ENCODE measurements at regions not wholly inside any gene's neighbourhood (a gene's known extent, or its start where the extent isn't known, plus 50 kb on each side); places are given as distances from the start of the nearest gene placed in this dataset.
"Not testable (repeated sequence)": the region's sequence is repeated elsewhere in the genome, so short reads cannot be mapped to it uniquely, and the experiment has no call there.

GRCh38 chr6:144410059-144410458 is 124.9 kb downstream of the UTRN start:
- Histone ChIP-seq H3F3A (ENCODE audit: insufficient read depth, low read length) (no peaks in the 10 kb centered on the region), H3K9me3 (replicated peaks; ENCODE audit: insufficient read depth, low read length) (no peaks in the 10 kb centered on the region), H4K20me1 (ENCODE audit: insufficient read depth, low read length) (no peaks in the 10 kb centered on the region), H3K27ac (ENCODE audit: low read length) (no peak overlapping the region), H3K79me2 (ENCODE audit: low read length) (no peaks in the 10 kb centered on the region), H2AFZ (ENCODE audit: low read length) (no peak overlapping the region), H3K4me2 (ENCODE audit: low read depth, low read length) (no peak overlapping the region), H3K4me1 (ENCODE audit: low read length) (no peaks in the 10 kb centered on the region), H3K27me3 (replicated peaks; ENCODE audit: insufficient read depth, low read length) (no peaks in the 10 kb centered on the region), H3K36me3 (replicated peaks; ENCODE audit: insufficient read depth, low read length) (no peaks in the 10 kb centered on the region), H3K4me3 (ENCODE audit: low read length) (no peak overlapping the region), H3K9ac (ENCODE audit: low read length) (no peak overlapping the region), H3K9me2 (replicated peaks; ENCODE audit: insufficient read depth, low read length) (no peaks in the 10 kb centered on the region)
- TF ChIP-seq EZH2phosphoT487 (IDR thresholded peaks at IDR 0.05; ENCODE audit: low read length) = no peak
- no peak for TF ChIP-seq CTCF (IDR thresholded peaks at IDR 0.05; ENCODE audit: low read length)
- TF ChIP-seq EZH2 (optimal IDR thresholded peaks at IDR 0.05; ENCODE audit: low read depth, low read length) = no peak
- DNase-seq = no peak

GRCh38 chr6:144410574-144410973 is 125.4 kb downstream of the UTRN start:
- not testable (repeated sequence) for DNase-seq; H3K9ac ChIP-seq (ENCODE audit: low read length); H3K4me2 ChIP-seq (ENCODE audit: low read depth, low read length); H3K27me3 ChIP-seq (replicated peaks; ENCODE audit: insufficient read depth, low read length); H3K36me3 ChIP-seq (replicated peaks; ENCODE audit: insufficient read depth, low read length); H3K9me3 ChIP-seq (replicated peaks; ENCODE audit: insufficient read depth, low read length); H3K4me3 ChIP-seq (ENCODE audit: low read length); H3K27ac ChIP-seq (ENCODE audit: low read length); H3F3A ChIP-seq (ENCODE audit: insufficient read depth, low read length); H4K20me1 ChIP-seq (ENCODE audit: insufficient read depth, low read length); H2AFZ ChIP-seq (ENCODE audit: low read length); H3K4me1 ChIP-seq (ENCODE audit: low read length); H3K79me2 ChIP-seq (ENCODE audit: low read length); H3K9me2 ChIP-seq (replicated peaks; ENCODE audit: insufficient read depth, low read length)

GRCh38 chr6:144411531-144412165 is 126.5 kb downstream of the UTRN start:
- H3K27ac ChIP-seq (ENCODE audit: low read length) = no peak overlapping the region
- no peak overlapping the region for H3K4me2 ChIP-seq (ENCODE audit: low read depth, low read length)
- DNase-seq = no peak

More at GRCh38 chr6:144411531-144412165, 126.5 kb downstream of the UTRN start:
- no peaks in the 10 kb centered on the region for H3K9me3 ChIP-seq (replicated peaks; ENCODE audit: insufficient read depth, low read length)
- no peaks in the 10 kb centered on the region for H4K20me1 ChIP-seq (ENCODE audit: insufficient read depth, low read length)
- H3K9ac ChIP-seq (ENCODE audit: low read length) = no peak overlapping the region
- no peaks in the 10 kb centered on the region for H3K27me3 ChIP-seq (replicated peaks; ENCODE audit: insufficient read depth, low read length)
- no peak overlapping the region for H2AFZ ChIP-seq (ENCODE audit: low read length)
- no peaks in the 10 kb centered on the region for H3K36me3 ChIP-seq (replicated peaks; ENCODE audit: insufficient read depth, low read length)
- no peaks in the 10 kb centered on the region for H3F3A ChIP-seq (ENCODE audit: insufficient read depth, low read length)
- TF ChIP-seq CTCF (IDR thresholded peaks at IDR 0.05; ENCODE audit: low read length) (no peak), EZH2phosphoT487 (IDR thresholded peaks at IDR 0.05; ENCODE audit: low read length) (no peak), EZH2 (optimal IDR thresholded peaks at IDR 0.05; ENCODE audit: low read depth, low read length) (no peak)
- no peaks in the 10 kb centered on the region for H3K4me1 ChIP-seq (ENCODE audit: low read length)
- no peaks in the 10 kb centered on the region for H3K79me2 ChIP-seq (ENCODE audit: low read length)
- no peaks in the 10 kb centered on the region for H3K9me2 ChIP-seq (replicated peaks; ENCODE audit: insufficient read depth, low read length)
- no peak overlapping the region for H3K4me3 ChIP-seq (ENCODE audit: low read length)
